HCT116 (cell line): ENCODE measurements at regions not wholly inside any gene's neighbourhood (a gene's known extent, or its start where the extent isn't known, plus 50 kb on each side); places are given as distances from the start of the nearest gene placed in this dataset.

Source experiments
- ATAC-seq: fragments of 200-7000 bp; cut with Tn5 transposase; 2 replicates; pipeline ENCODE4 v1.9.1; 2020; ENCODE audit warnings: mild to moderate bottlenecking, moderate library complexity
- BruUV-seq: library from RNA; stranded (reverse); fragments of 400-500 nt; replicated peaks from 2 replicates; lab custom pipeline; 2021; lab: Mats Ljungman, UMichigan
- CTCF ChIA-PET: fragments of 300-600 bp; sonication (Branson Sonifier 250); formaldehyde crosslinking; loops from one replicate; lab custom pipeline; 2021; ENCODE audit warnings: antibody characterized with exemption; lab: Charles Lee
- POLR2A ChIA-PET: fragments of 300-600, 350-600 bp; sonication (Branson Sonifier 250); formaldehyde crosslinking; loops from one replicate; lab custom pipeline; 2021; ENCODE audit warnings: antibody characterized with exemption; lab: Charles Lee
- RAD21 ChIA-PET, 2 experiments: fragments of 300-600 bp; sonication (Branson Sonifier 250); formaldehyde crosslinking; loops; one replicate each; lab custom pipeline; 2023; ENCODE audit warnings: low total read pairs in 2 of 2; ENCODE audit not compliant: uncharacterized antibody in 2 of 2, unreplicated experiment in 2 of 2, low non-redundant PET in 1 of 2; lab: Charles Lee
- DNase-seq: peaks from one replicate; pipeline ENCODE4 v3.0.0-alpha.2; 2010; ENCODE audit warnings: low read depth, low spot score
- H2AFZ ChIP-seq: fragments of 200-600 bp; shearing (Covaris generic), sonication (generic); 2 replicates; pipeline ENCODE4 v1.6.1; 2017; ENCODE audit warnings: low read depth, mixed run types, mixed read lengths, antibody characterized with exemption, low read length; ENCODE audit not compliant: poor library complexity, severe bottlenecking
- H3K27ac ChIP-seq: 2 replicates; pipeline ENCODE4 v1.5.1; 2012; ENCODE audit warnings: low read depth, low read length
- H3K27me3 ChIP-seq: fragments of 200-600 bp; sonication (generic); 2 replicates; pipeline ENCODE4 v1.6.1; 2016; ENCODE audit warnings: mixed run types, low read length, mixed read lengths; ENCODE audit not compliant: insufficient read depth
- H3K36me3 ChIP-seq, 2 experiments: fragments of 200-500 bp in 1 of 2; fragments of 200-600 bp in 1 of 2; sonication (Bioruptor generic) in 1 of 2; sonication (generic) in 1 of 2; 2 replicates each; pipeline versions ENCODE4 v1.5.1 to v1.6.1; 2014 to 2016; ENCODE audit warnings: low read length in 2 of 2, inconsistent platforms in 1 of 2, mixed read lengths in 1 of 2, mixed run types in 1 of 2; ENCODE audit not compliant: insufficient read depth in 2 of 2, control insufficient read depth in 1 of 2
- H3K4me1 ChIP-seq, 2 experiments: fragments of 200-600 bp in 1 of 2; sonication (generic) in 1 of 2; 2 replicates each; pipeline versions ENCODE4 v1.5.1 to v1.6.1; 2012 to 2017; ENCODE audit warnings: low read length in 2 of 2, inconsistent platforms in 1 of 2, mild to moderate bottlenecking in 1 of 2, mixed read lengths in 1 of 2, mixed run types in 1 of 2, moderate library complexity in 1 of 2; ENCODE audit not compliant: insufficient read depth in 2 of 2, control insufficient read depth in 1 of 2
- H3K4me2 ChIP-seq: fragments of 200-600 bp; sonication (generic); 2 replicates; pipeline ENCODE4 v1.6.1; 2017; ENCODE audit warnings: mixed run types, low read length, mixed read lengths
- H3K4me3 ChIP-seq, 2 experiments: fragments of 200-600 bp in 1 of 2; sonication (generic) in 1 of 2; replicated peaks in 1 of 2; 2 replicates each; pipeline ENCODE4 v1.5.1; 2011 to 2016; ENCODE audit warnings: low read length in 2 of 2, control low read depth in 1 of 2, low read depth in 1 of 2, mild to moderate bottlenecking in 1 of 2, mixed read lengths in 1 of 2, mixed run types in 1 of 2
- H3K79me2 ChIP-seq: fragments of 200-600 bp; sonication (generic); 2 replicates; pipeline ENCODE4 v1.6.1; 2017; ENCODE audit warnings: mild to moderate bottlenecking, mixed run types, low read length, moderate library complexity, mixed read lengths; ENCODE audit not compliant: insufficient read depth
- H3K9ac ChIP-seq: fragments of 200-600 bp; sonication (generic); 2 replicates; pipeline ENCODE4 v1.6.1; 2016; ENCODE audit warnings: low read length, mixed read lengths
- H3K9me2 ChIP-seq: fragments of 200-600 bp; sonication (generic), shearing (Covaris generic); 2 replicates; pipeline ENCODE4 v1.6.1; 2017; ENCODE audit warnings: mixed run types, mild to moderate bottlenecking, moderate library complexity; ENCODE audit not compliant: insufficient read depth
- H3K9me3 ChIP-seq, 2 experiments: fragments of 200-500 bp in 1 of 2; fragments of 200-600 bp in 1 of 2; sonication (Bioruptor generic) in 1 of 2; sonication (generic) in 1 of 2; 2 replicates each; pipeline ENCODE4 v1.6.1; 2014 to 2017; ENCODE audit warnings: low read length in 2 of 2, mixed read lengths in 2 of 2, inconsistent platforms in 1 of 2, low read depth in 1 of 2, mild to moderate bottlenecking in 1 of 2, mixed run types in 1 of 2, moderate library complexity in 1 of 2; ENCODE audit not compliant: control insufficient read depth in 1 of 2, insufficient read depth in 1 of 2
- H4K20me1 ChIP-seq: fragments of 200-600 bp; sonication (generic), shearing (Covaris generic); 2 replicates; pipeline ENCODE4 v1.6.1; 2017; ENCODE audit warnings: mixed run types, mild to moderate bottlenecking, moderate library complexity; ENCODE audit not compliant: insufficient read depth
- EGR1 ChIP-seq: IDR thresholded peaks from 2 replicates; pipeline ENCODE4 v1.6.1; 2012; ENCODE audit warnings: low read depth
- EZH2 ChIP-seq: fragments of 200-600 bp; sonication (generic); IDR thresholded peaks from 2 replicates; pipeline ENCODE4 v1.6.1; 2017; ENCODE audit warnings: antibody characterized with exemption, mixed run types
- EZH2phosphoT487 ChIP-seq: fragments of 200-600 bp; IDR thresholded peaks from 2 replicates; pipeline ENCODE4 v1.6.1; 2018; ENCODE audit warnings: antibody characterized with exemption, borderline replicate concordance
- FOSL1 ChIP-seq: IDR thresholded peaks from 2 replicates; pipeline ENCODE4 v1.6.1; 2012; ENCODE audit warnings: low read depth
- MAX ChIP-seq: IDR thresholded peaks from 2 replicates; pipeline ENCODE4 v1.6.1; 2012
- RAD21 ChIP-seq: IDR thresholded peaks from 2 replicates; pipeline ENCODE4 v1.6.1; 2012; ENCODE audit warnings: low read depth, mild to moderate bottlenecking
- REST ChIP-seq: IDR thresholded peaks from 2 replicates; pipeline ENCODE4 v1.6.1; 2012; ENCODE audit warnings: low read depth
- SP1 ChIP-seq: IDR thresholded peaks from 2 replicates; pipeline ENCODE4 v1.6.1; 2012; ENCODE audit warnings: low read depth
- intact Hi-C: fragments of 100-400 bp; cut with micrococcal nuclease; formaldehyde crosslinking; loops from 2 replicates; pipeline ENCODE4 v1.10.0; 2022

- BruUV-seq, result no TSS peak
- Histone ChIP-seq H3K4me3 (no peak overlapping the region), H2AFZ (no peak overlapping the region), H3K9me2 (no peaks in the 10 kb centered on the region)
- no peak for DNase-seq
- no peak for TF ChIP-seq RAD21
- TF ChIP-seq, all 23 proteins: peak for 0
- RAD21 ChIA-PET, result no interaction called here
- Histone ChIP-seq H3K36me3 (no peaks in the 10 kb centered on the region), H3K4me2 (no peak overlapping the region), H3K27ac (no peak overlapping the region), H3K79me2 (no peaks in the 10 kb centered on the region), H3K27me3 (no peaks in the 10 kb centered on the region), H3K4me1 (no peaks in the 10 kb centered on the region), H3K9me3 (peaks cover 9 to 28% of the 10 kb centered on the region in 2 experiments; a peak in 2 of 4 replicates), H4K20me1 (no peaks in the 10 kb centered on the region), H3K9ac (no peak overlapping the region)
- POLR2A ChIA-PET, result no interaction called here
- CTCF ChIA-PET, result no interaction called here
- ATAC-seq, result no peak
- intact Hi-C loops, result no loop called here
Observed at GRCh38 chr16:60566901-60567300, 1469.3 kb downstream of the CDH8 start.

- no peaks in the 10 kb centered on the region for H4K20me1 ChIP-seq
- no peak overlapping the region for H3K4me3 ChIP-seq
- TF ChIP-seq MAX (no peak), EZH2phosphoT487 (no peak), FOSL1 (no peak), EGR1 (no peak), EZH2 (no peak), RAD21 (no peak), SP1 (no peak), REST (no peak)
- ChIA-PET RAD21 (no interaction called here), POLR2A (no interaction called here), CTCF (no interaction called here)
- no peaks in the 10 kb centered on the region for H3K27me3 ChIP-seq
- H3K9ac ChIP-seq, result no peak overlapping the region
- H3K4me2 ChIP-seq, result no peak overlapping the region
- no TSS peak for BruUV-seq
- no peaks in the 10 kb centered on the region for H3K4me1 ChIP-seq
- no peaks in the 10 kb centered on the region for H3K79me2 ChIP-seq
- DNase-seq (no peak), ATAC-seq (no peak)
- no peak overlapping the region for H2AFZ ChIP-seq
- intact Hi-C loops, result no loop called here
- H3K9me2 ChIP-seq, result no peaks in the 10 kb centered on the region
- H3K27ac ChIP-seq, result no peak overlapping the region
- peaks cover 9 to 27% of the 10 kb centered on the region in 2 experiments; a peak in 2 of 4 replicates for H3K9me3 ChIP-seq
- H3K36me3 ChIP-seq, result no peaks in the 10 kb centered on the region
Observed at GRCh38 chr16:60564588-60564987, 1471.7 kb downstream of the CDH8 start.
